ENCODE measurements at regions not wholly inside any gene's neighbourhood (a gene's known extent, or its start where the extent isn't known, plus 50 kb on each side); places are given as distances from the start of the nearest gene placed in this dataset.

- H4K8ac ChIP-seq (ENCODE audit: low read depth, low read length) = no peak overlapping the region
- no peak overlapping the region for H3K4me2 ChIP-seq (ENCODE audit: low read length)
- no peak overlapping the region for H3K9ac ChIP-seq (ENCODE audit: low read length)
- no peak for DNase-seq
- H3K18ac ChIP-seq (ENCODE audit: low read length) = no peak overlapping the region
- H3K4ac ChIP-seq (ENCODE audit: low read depth, low read length) = no peak overlapping the region
- no peak overlapping the region for H2BK15ac ChIP-seq (replicated peaks; ENCODE audit: low read depth)
- no peaks in the 10 kb centered on the region for H3K79me1 ChIP-seq (ENCODE audit: low read length)
- H3K4me1 ChIP-seq (ENCODE audit: control insufficient read depth, low read depth, low read length) = no peaks in the 10 kb centered on the region
- no peak overlapping the region for H3K56ac ChIP-seq (ENCODE audit: low read length)
- no CpG with 5 or more reads among the region's 5 CpGs for WGBS (ENCODE audit: extremely low coverage, insufficient coverage, low lambda C conversion rate)
- no peak overlapping the region for H2BK120ac ChIP-seq (ENCODE audit: low read depth, low read length)
- no peak overlapping the region for H4K5ac ChIP-seq (ENCODE audit: low read length)
- H3K4me3 ChIP-seq (ENCODE audit: low read length) = no peak overlapping the region
- no peaks in the 10 kb centered on the region for H3K27me3 ChIP-seq (ENCODE audit: insufficient read depth, low read length, poor library complexity)
- H2BK5ac ChIP-seq (ENCODE audit: low read length) = no peak overlapping the region
- no peak overlapping the region for H3K23ac ChIP-seq (ENCODE audit: low read length)
- no peaks in the 10 kb centered on the region for H3K79me2 ChIP-seq (ENCODE audit: control insufficient read depth, insufficient read depth, low read length)
- no peak overlapping the region for H3K27ac ChIP-seq (ENCODE audit: low read depth, low read length)
- H3K36me3 ChIP-seq (ENCODE audit: control insufficient read depth, insufficient read depth, low read length) = no peaks in the 10 kb centered on the region
- no peak overlapping the region for H2AK5ac ChIP-seq (ENCODE audit: low read length)
These were observed 57.1 kb upstream of the KAZN start for GRCh38 chr1:14541348-14541747.

DNA sequence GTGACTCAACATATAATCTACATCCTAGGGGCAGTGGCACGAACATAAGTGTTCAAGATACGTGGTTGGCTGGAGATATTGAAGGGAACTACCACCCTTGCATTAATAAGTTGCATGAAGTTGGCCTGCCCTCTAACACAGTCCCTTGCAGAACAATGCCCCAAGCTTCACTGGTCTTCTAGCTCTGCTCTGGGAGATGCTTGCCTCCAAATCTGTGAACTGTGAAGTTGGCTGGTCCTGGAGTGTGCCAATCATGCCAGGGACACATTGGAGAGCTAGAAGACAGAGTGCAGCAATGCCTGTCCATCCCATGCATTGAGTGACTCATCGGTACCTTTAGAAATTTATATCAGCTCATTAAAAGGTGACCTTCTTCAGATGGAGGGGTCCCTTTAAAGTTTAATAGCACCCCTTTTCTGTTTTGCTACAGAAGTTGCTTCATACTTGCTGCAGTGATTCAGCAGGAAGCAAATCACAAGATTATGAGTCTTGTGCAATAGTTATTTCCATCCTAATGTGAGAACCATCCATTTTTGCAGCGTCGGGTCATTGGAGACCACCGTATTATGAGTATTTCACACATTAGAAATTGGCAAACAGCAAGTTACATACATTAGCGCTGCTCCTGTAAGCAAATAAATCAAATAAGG lies 55.2 kb upstream of the KAZN start:
- Histone ChIP-seq H2BK5ac (ENCODE audit: low read length) (no peak overlapping the region), H3K4me2 (ENCODE audit: low read length) (no peak overlapping the region), H3K4me1 (ENCODE audit: control insufficient read depth, low read depth, low read length) (no peaks in the 10 kb centered on the region), H3K27ac (ENCODE audit: low read depth, low read length) (no peak overlapping the region), H3K27me3 (ENCODE audit: insufficient read depth, low read length, poor library complexity) (no peaks in the 10 kb centered on the region), H2BK120ac (ENCODE audit: low read depth, low read length) (no peak overlapping the region), H3K4ac (ENCODE audit: low read depth, low read length) (no peak overlapping the region), H3K36me3 (ENCODE audit: control insufficient read depth, insufficient read depth, low read length) (no peaks in the 10 kb centered on the region), H2BK15ac (replicated peaks; ENCODE audit: low read depth) (no peak overlapping the region), H3K23ac (ENCODE audit: low read length) (no peak overlapping the region), H3K79me1 (ENCODE audit: low read length) (no peaks in the 10 kb centered on the region), H4K8ac (ENCODE audit: low read depth, low read length) (no peak overlapping the region), H2AK5ac (ENCODE audit: low read length) (no peak overlapping the region), H3K9ac (ENCODE audit: low read length) (no peak overlapping the region), H3K79me2 (ENCODE audit: control insufficient read depth, insufficient read depth, low read length) (no peaks in the 10 kb centered on the region), H4K5ac (ENCODE audit: low read length) (no peak overlapping the region), H3K18ac (ENCODE audit: low read length) (no peak overlapping the region), H3K4me3 (ENCODE audit: low read length) (no peak overlapping the region), H3K56ac (ENCODE audit: low read length) (no peak overlapping the region)
- DNase-seq = no peak
- no CpG with 5 or more reads among the region's 7 CpGs for WGBS (ENCODE audit: extremely low coverage, insufficient coverage, low lambda C conversion rate)

DNA sequence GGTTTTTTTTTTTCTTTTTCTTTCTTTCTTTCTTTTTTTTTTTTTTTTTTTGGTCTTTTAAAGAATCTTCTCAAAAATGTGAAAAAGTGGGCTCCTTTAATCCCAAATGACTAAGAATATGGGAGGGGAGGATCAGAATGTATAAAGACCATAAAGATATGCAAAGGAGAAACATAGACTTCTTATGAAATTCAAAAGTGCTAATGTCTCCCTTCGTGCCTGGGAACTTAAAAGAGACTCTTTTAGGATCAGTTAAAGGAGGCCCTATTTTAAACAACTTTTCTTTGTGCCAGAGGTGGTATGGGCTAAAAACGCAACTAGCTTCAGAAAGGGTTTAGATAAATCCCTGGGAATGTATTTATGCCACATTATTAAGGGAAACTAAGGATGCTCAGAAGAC lies 54.2 kb upstream of the KAZN start:
- Histone ChIP-seq H2AK5ac (ENCODE audit: low read length) (no peak overlapping the region), H3K4me1 (ENCODE audit: control insufficient read depth, low read depth, low read length) (no peaks in the 10 kb centered on the region), H3K27me3 (ENCODE audit: insufficient read depth, low read length, poor library complexity) (no peaks in the 10 kb centered on the region), H3K4me3 (ENCODE audit: low read length) (no peak overlapping the region), H3K79me1 (ENCODE audit: low read length) (no peaks in the 10 kb centered on the region), H3K56ac (ENCODE audit: low read length) (no peak overlapping the region), H3K18ac (ENCODE audit: low read length) (no peak overlapping the region), H3K79me2 (ENCODE audit: control insufficient read depth, insufficient read depth, low read length) (no peaks in the 10 kb centered on the region), H4K5ac (ENCODE audit: low read length) (no peak overlapping the region), H2BK5ac (ENCODE audit: low read length) (no peak overlapping the region), H3K36me3 (ENCODE audit: control insufficient read depth, insufficient read depth, low read length) (no peaks in the 10 kb centered on the region), H3K9ac (ENCODE audit: low read length) (no peak overlapping the region), H2BK15ac (replicated peaks; ENCODE audit: low read depth) (no peak overlapping the region), H3K23ac (ENCODE audit: low read length) (no peak overlapping the region), H4K8ac (ENCODE audit: low read depth, low read length) (no peak overlapping the region), H2BK120ac (ENCODE audit: low read depth, low read length) (no peak overlapping the region), H3K4me2 (ENCODE audit: low read length) (no peak overlapping the region), H3K4ac (ENCODE audit: low read depth, low read length) (no peak overlapping the region), H3K27ac (ENCODE audit: low read depth, low read length) (no peak overlapping the region)
- DNase-seq = no peak
- WGBS (ENCODE audit: extremely low coverage, insufficient coverage, low lambda C conversion rate) = no CpG with 5 or more reads among the region's 2 CpGs

GRCh38 chr1:14545422-14546025 lies 53.0 kb upstream of the KAZN start:
- H3K4ac ChIP-seq (ENCODE audit: low read depth, low read length) = no peak overlapping the region
- no peaks in the 10 kb centered on the region for H3K4me1 ChIP-seq (ENCODE audit: control insufficient read depth, low read depth, low read length)
- no peak overlapping the region for H2BK5ac ChIP-seq (ENCODE audit: low read length)
- H3K79me2 ChIP-seq (ENCODE audit: control insufficient read depth, insufficient read depth, low read length) = no peaks in the 10 kb centered on the region
- no peak overlapping the region for H4K5ac ChIP-seq (ENCODE audit: low read length)
- H2AK5ac ChIP-seq (ENCODE audit: low read length) = no peak overlapping the region
- no CpG with 5 or more reads among the region's 4 CpGs for WGBS (ENCODE audit: extremely low coverage, insufficient coverage, low lambda C conversion rate)
- H3K36me3 ChIP-seq (ENCODE audit: control insufficient read depth, insufficient read depth, low read length) = no peaks in the 10 kb centered on the region
- H3K27ac ChIP-seq (ENCODE audit: low read depth, low read length) = no peak overlapping the region
- H2BK120ac ChIP-seq (ENCODE audit: low read depth, low read length) = no peak overlapping the region
- H3K27me3 ChIP-seq (ENCODE audit: insufficient read depth, low read length, poor library complexity) = no peaks in the 10 kb centered on the region
- no peak overlapping the region for H4K8ac ChIP-seq (ENCODE audit: low read depth, low read length)
- no peak overlapping the region for H3K56ac ChIP-seq (ENCODE audit: low read length)
- H2BK15ac ChIP-seq (replicated peaks; ENCODE audit: low read depth) = no peak overlapping the region
- H3K4me2 ChIP-seq (ENCODE audit: low read length) = no peak overlapping the region
- H3K9ac ChIP-seq (ENCODE audit: low read length) = no peak overlapping the region
- no peak for DNase-seq
- no peak overlapping the region for H3K4me3 ChIP-seq (ENCODE audit: low read length)
- no peak overlapping the region for H3K18ac ChIP-seq (ENCODE audit: low read length)
- H3K79me1 ChIP-seq (ENCODE audit: low read length) = no peaks in the 10 kb centered on the region
- H3K23ac ChIP-seq (ENCODE audit: low read length) = no peak overlapping the region

- no peaks in the 10 kb centered on the region for H3K4me1 ChIP-seq (ENCODE audit: control insufficient read depth, low read depth, low read length)
- no peaks in the 10 kb centered on the region for H3K27me3 ChIP-seq (ENCODE audit: insufficient read depth, low read length, poor library complexity)
- no peak overlapping the region for H2BK15ac ChIP-seq (replicated peaks; ENCODE audit: low read depth)
- H3K18ac ChIP-seq (ENCODE audit: low read length) = no peak overlapping the region
- H3K36me3 ChIP-seq (ENCODE audit: control insufficient read depth, insufficient read depth, low read length) = no peaks in the 10 kb centered on the region
- H2AK5ac ChIP-seq (ENCODE audit: low read length) = no peak overlapping the region
- H2BK5ac ChIP-seq (ENCODE audit: low read length) = no peak overlapping the region
- H3K79me1 ChIP-seq (ENCODE audit: low read length) = no peaks in the 10 kb centered on the region
- H3K23ac ChIP-seq (ENCODE audit: low read length) = no peak overlapping the region
- no CpG with 5 or more reads among the region's 3 CpGs for WGBS (ENCODE audit: extremely low coverage, insufficient coverage, low lambda C conversion rate)
- no peak overlapping the region for H3K27ac ChIP-seq (ENCODE audit: low read depth, low read length)
- no peak overlapping the region for H3K4ac ChIP-seq (ENCODE audit: low read depth, low read length)
- H4K5ac ChIP-seq (ENCODE audit: low read length) = no peak overlapping the region
- H3K79me2 ChIP-seq (ENCODE audit: control insufficient read depth, insufficient read depth, low read length) = no peaks in the 10 kb centered on the region
- no peak for DNase-seq
- no peak overlapping the region for H3K56ac ChIP-seq (ENCODE audit: low read length)
- no peak overlapping the region for H3K9ac ChIP-seq (ENCODE audit: low read length)
- no peak overlapping the region for H3K4me2 ChIP-seq (ENCODE audit: low read length)
- no peak overlapping the region for H4K8ac ChIP-seq (ENCODE audit: low read depth, low read length)
- no peak overlapping the region for H3K4me3 ChIP-seq (ENCODE audit: low read length)
- H2BK120ac ChIP-seq (ENCODE audit: low read depth, low read length) = no peak overlapping the region
These were observed 52.1 kb upstream of the KAZN start for GRCh38 chr1:14546416-14546815.
